Esophagus muscularis mucosa (tissue), 4 donors: ENCODE measurements at regions not wholly inside any gene's neighbourhood (a gene's known extent, or its start where the extent isn't known, plus 50 kb on each side); places are given as distances from the start of the nearest gene placed in this dataset.

Experiments
- CTCF ChIP-seq, 3 experiments: fragments of 200-600 bp in 2 of 3; fragments of 450-650 bp in 1 of 3; sonication (generic) in 2 of 3; IDR thresholded peaks; one replicate each; pipeline ENCODE4 v1.5.1; 2017 to 2019; ENCODE audit warnings: antibody characterized with exemption in 3 of 3, mild to moderate bottlenecking in 2 of 3, moderate library complexity in 1 of 3
- EP300 ChIP-seq: sonication (generic); formaldehyde crosslinking; IDR thresholded peaks from one replicate; pipeline ENCODE4 v1.6.1; 2017; ENCODE audit warnings: antibody characterized with exemption
- POLR2A ChIP-seq: fragments of 450-650 bp; IDR thresholded peaks from one replicate; pipeline ENCODE4 v1.6.1; 2017; ENCODE audit warnings: antibody characterized with exemption, moderate library complexity, mild to moderate bottlenecking, low read depth

DNA sequence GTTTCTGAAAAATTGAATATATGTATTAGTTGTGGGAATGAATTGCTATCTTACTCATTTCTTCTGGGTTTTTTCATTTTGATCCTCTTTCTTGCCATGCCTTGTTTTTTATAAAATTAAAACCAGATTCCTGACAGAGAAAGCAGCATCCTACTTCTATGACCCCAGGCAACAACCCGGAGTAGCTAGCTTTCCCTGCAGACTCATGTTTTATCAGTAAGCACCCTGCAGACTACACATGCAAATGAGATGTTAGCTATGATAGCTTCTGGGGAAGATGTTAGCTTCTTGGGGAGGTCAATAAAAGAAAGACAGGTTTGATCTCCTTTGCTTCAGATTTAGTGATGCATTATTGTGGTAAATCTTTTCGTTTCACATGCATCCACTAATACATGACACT is 1598.6 kb downstream of the SLITRK5 start:
- TF ChIP-seq CTCF (IDR thresholded peaks at IDR 0.05), result no peak
- TF ChIP-seq POLR2A, result no peak
- no peak for TF ChIP-seq EP300
